Endothelial cell of umbilical vein (primary cell): ENCODE measurements at regions not wholly inside any gene's neighbourhood (a gene's known extent, or its start where the extent isn't known, plus 50 kb on each side); places are given as distances from the start of the nearest gene placed in this dataset.
"Not testable (repeated sequence)": the region's sequence is repeated elsewhere in the genome, so short reads cannot be mapped to it uniquely, and the experiment has no call there.

Experiments
- BruUV-seq: library from RNA; stranded (reverse); fragments of 400-500 nt; replicated peaks from 2 replicates; lab custom pipeline; 2021; lab: Mats Ljungman, UMichigan
- CTCF ChIA-PET: fragments of 300-600, 350-600 bp; sonication (Branson Sonifier 250); formaldehyde crosslinking; loops from one replicate; lab custom pipeline; 2021; ENCODE audit warnings: antibody characterized with exemption, inconsistent platforms; lab: Charles Lee
- POLR2A ChIA-PET: fragments of 300-600, 350-600 bp; sonication (Branson Sonifier 250); formaldehyde crosslinking; loops from one replicate; lab custom pipeline; 2021; ENCODE audit warnings: antibody characterized with exemption, inconsistent platforms; lab: Charles Lee
- DNase-seq: peaks from one replicate; pipeline ENCODE4 v3.0.0-alpha.2; 2011; ENCODE audit warnings: low read depth, low spot score
- FAIRE-seq: peaks from 2 replicates; lab custom pipeline; 2011; peaks lifted over from hg19 to GRCh38; lab: Jason Lieb, UNC
- H2AFZ ChIP-seq: 2 replicates; pipeline ENCODE4 v1.6.0; 2012; ENCODE audit warnings: low read depth, low read length, control low read depth, inconsistent platforms
- H3K27ac ChIP-seq: 2 replicates; pipeline ENCODE4 v1.5.1; 2011; ENCODE audit warnings: low read depth, mild to moderate bottlenecking, control low read depth, low read length, moderate library complexity; ENCODE audit not compliant: insufficient read depth
- H3K27me3 ChIP-seq, 2 experiments: 2 replicates each; pipeline versions ENCODE4 v1.6.0 to v1.6.1; 2011; ENCODE audit warnings: low read length in 2 of 2, mixed read lengths in 1 of 2; ENCODE audit not compliant: control insufficient read depth in 2 of 2, insufficient read depth in 2 of 2
- H3K36me3 ChIP-seq, 2 experiments: 2 replicates in 1 of 2; 3 replicates in 1 of 2; pipeline ENCODE4 v1.5.1; 2011; ENCODE audit warnings: low read length in 2 of 2, mild to moderate bottlenecking in 1 of 2, moderate library complexity in 1 of 2; ENCODE audit not compliant: control insufficient read depth in 2 of 2, insufficient read depth in 2 of 2; ENCODE audit errors: extremely low read depth in 1 of 2
- H3K4me1 ChIP-seq: 3 replicates; pipeline ENCODE4 v1.5.1; 2011; ENCODE audit warnings: mild to moderate bottlenecking, low read length; ENCODE audit not compliant: control insufficient read depth, insufficient read depth; ENCODE audit errors: extremely low read depth
- H3K4me2 ChIP-seq: 2 replicates; pipeline ENCODE4 v1.6.1; 2011; ENCODE audit warnings: low read length, control low read depth, mixed read lengths; ENCODE audit not compliant: insufficient read depth
- H3K4me3 ChIP-seq, 3 experiments: fragments of 200-600 bp in 1 of 3; sonication (generic), shearing (Covaris generic) in 1 of 3; replicated peaks in 1 of 3; 2 replicates each; pipeline ENCODE4 v1.5.1; 2011 to 2016; ENCODE audit warnings: control low read depth in 3 of 3, low read length in 3 of 3, mild to moderate bottlenecking in 2 of 3, inconsistent platforms in 1 of 3, low read depth in 1 of 3, moderate library complexity in 1 of 3; ENCODE audit not compliant: insufficient read depth in 1 of 3
- H3K79me2 ChIP-seq: 2 replicates; pipeline ENCODE4 v1.6.0; 2012; ENCODE audit warnings: low read length, inconsistent platforms; ENCODE audit not compliant: control insufficient read depth, insufficient read depth
- H3K9ac ChIP-seq: replicated peaks from 2 replicates; pipeline ENCODE3; 2011; ENCODE audit warnings: low read length, control low read depth; ENCODE audit not compliant: insufficient read depth; ENCODE audit errors: extremely low read depth
- H3K9me1 ChIP-seq: replicated peaks from 3 replicates; pipeline ENCODE4 v1.6.0; 2011; ENCODE audit warnings: mild to moderate bottlenecking, low read length; ENCODE audit not compliant: control insufficient read depth, insufficient read depth; ENCODE audit errors: extremely low read depth
- H3K9me3 ChIP-seq: replicated peaks from 2 replicates; pipeline ENCODE4 v1.5.1; 2012; ENCODE audit warnings: low read length, inconsistent platforms; ENCODE audit not compliant: control insufficient read depth, insufficient read depth
- H4K20me1 ChIP-seq: replicated peaks from 2 replicates; pipeline ENCODE3; 2011; ENCODE audit warnings: mild to moderate bottlenecking, low read length; ENCODE audit not compliant: control insufficient read depth, insufficient read depth; ENCODE audit errors: extremely low read depth
- GATA2 ChIP-seq: IDR thresholded peaks from 2 replicates; pipeline ENCODE4 v1.7.0; 2011; ENCODE audit warnings: low read depth, mild to moderate bottlenecking, moderate library complexity, mixed read lengths, low read length; ENCODE audit not compliant: insufficient read length, insufficient read depth
- JUN ChIP-seq: IDR thresholded peaks from 2 replicates; pipeline ENCODE4 v1.6.1; 2011; ENCODE audit warnings: borderline replicate concordance, low read depth; ENCODE audit not compliant: insufficient read length, insufficient read depth
- MYC ChIP-seq: IDR thresholded peaks from one replicate; pipeline ENCODE4 v1.6.1; 2011; ENCODE audit warnings: mild to moderate bottlenecking, low read depth, low read length
- POLR2AphosphoS5 ChIP-seq: IDR thresholded peaks from 2 replicates; pipeline ENCODE4 v1.6.1; 2012; ENCODE audit warnings: low read depth, mild to moderate bottlenecking, control low read depth, low read length, moderate library complexity; ENCODE audit not compliant: insufficient read depth
- dilution Hi-C: fragments of 300-500 bp; cut with MboI; formaldehyde crosslinking; loops from one replicate; pipeline ENCODE4 v1.15.0; 2019; ENCODE audit warnings: low sequenced_read_pairs; ENCODE audit not compliant: extremely low pct_ligation_motif_present
- intact Hi-C: fragments of 100-400 bp; cut with micrococcal nuclease; formaldehyde crosslinking; loops from one replicate; pipeline ENCODE4 v1.10.0; 2022
- TF ChIP-seq, protein P1 (sequence below), 2 donors: IDR thresholded peaks; 1 replicate in 1 of 2; 2 replicates in 1 of 2; pipeline ENCODE4 v1.5.1; 2011; ENCODE audit warnings: low read length in 2 of 2, mild to moderate bottlenecking in 2 of 2, moderate library complexity in 2 of 2, control low read depth in 1 of 2, inconsistent platforms in 1 of 2, low read depth in 1 of 2; ENCODE audit not compliant: insufficient read depth in 1 of 2; ENCODE audit errors: extremely low read depth in 1 of 2
- TF ChIP-seq, protein P2 (sequence below): IDR thresholded peaks from 2 replicates; pipeline ENCODE4 v1.6.1; 2011; ENCODE audit not compliant: insufficient read depth, insufficient read length

- H3K27ac ChIP-seq: no peak overlapping the region
- H4K20me1 ChIP-seq: no peaks in the 10 kb centered on the region
- no peaks in the 10 kb centered on the region for H3K9me1 ChIP-seq
- H3K4me2 ChIP-seq: no peak overlapping the region
- no TSS peak for BruUV-seq
- no peak overlapping the region for H2AFZ ChIP-seq
- H3K9me3 ChIP-seq: no peaks in the 10 kb centered on the region
- ChIA-PET CTCF (no interaction called here), POLR2A (no interaction called here)
- no peaks in the 10 kb centered on the region for H3K36me3 ChIP-seq
- no peak overlapping the region for H3K4me3 ChIP-seq
- no peak for FAIRE-seq
- H3K9ac ChIP-seq: no peak overlapping the region
- DNase-seq: no peak
- no peaks in the 10 kb centered on the region for H3K27me3 ChIP-seq
- dilution Hi-C loops: no loop called here
- intact Hi-C loops: no loop called here
- H3K4me1 ChIP-seq: no peaks in the 10 kb centered on the region
- no peak for TF ChIP-seq POLR2AphosphoS5
- TF ChIP-seq, protein P1, sequence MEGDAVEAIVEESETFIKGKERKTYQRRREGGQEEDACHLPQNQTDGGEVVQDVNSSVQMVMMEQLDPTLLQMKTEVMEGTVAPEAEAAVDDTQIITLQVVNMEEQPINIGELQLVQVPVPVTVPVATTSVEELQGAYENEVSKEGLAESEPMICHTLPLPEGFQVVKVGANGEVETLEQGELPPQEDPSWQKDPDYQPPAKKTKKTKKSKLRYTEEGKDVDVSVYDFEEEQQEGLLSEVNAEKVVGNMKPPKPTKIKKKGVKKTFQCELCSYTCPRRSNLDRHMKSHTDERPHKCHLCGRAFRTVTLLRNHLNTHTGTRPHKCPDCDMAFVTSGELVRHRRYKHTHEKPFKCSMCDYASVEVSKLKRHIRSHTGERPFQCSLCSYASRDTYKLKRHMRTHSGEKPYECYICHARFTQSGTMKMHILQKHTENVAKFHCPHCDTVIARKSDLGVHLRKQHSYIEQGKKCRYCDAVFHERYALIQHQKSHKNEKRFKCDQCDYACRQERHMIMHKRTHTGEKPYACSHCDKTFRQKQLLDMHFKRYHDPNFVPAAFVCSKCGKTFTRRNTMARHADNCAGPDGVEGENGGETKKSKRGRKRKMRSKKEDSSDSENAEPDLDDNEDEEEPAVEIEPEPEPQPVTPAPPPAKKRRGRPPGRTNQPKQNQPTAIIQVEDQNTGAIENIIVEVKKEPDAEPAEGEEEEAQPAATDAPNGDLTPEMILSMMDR (IDR thresholded peaks at IDR 0.05; ENCODE audit: extremely low read depth in 1 of 2, insufficient read depth in 1 of 2, low read depth in 1 of 2, low read length in 2 of 2): no peak
- no peak for TF ChIP-seq GATA2
- no peaks in the 10 kb centered on the region for H3K79me2 ChIP-seq
Measured at GRCh38 chr2:134035605-134036370, 218.1 kb upstream of the MGAT5 start.

DNA sequence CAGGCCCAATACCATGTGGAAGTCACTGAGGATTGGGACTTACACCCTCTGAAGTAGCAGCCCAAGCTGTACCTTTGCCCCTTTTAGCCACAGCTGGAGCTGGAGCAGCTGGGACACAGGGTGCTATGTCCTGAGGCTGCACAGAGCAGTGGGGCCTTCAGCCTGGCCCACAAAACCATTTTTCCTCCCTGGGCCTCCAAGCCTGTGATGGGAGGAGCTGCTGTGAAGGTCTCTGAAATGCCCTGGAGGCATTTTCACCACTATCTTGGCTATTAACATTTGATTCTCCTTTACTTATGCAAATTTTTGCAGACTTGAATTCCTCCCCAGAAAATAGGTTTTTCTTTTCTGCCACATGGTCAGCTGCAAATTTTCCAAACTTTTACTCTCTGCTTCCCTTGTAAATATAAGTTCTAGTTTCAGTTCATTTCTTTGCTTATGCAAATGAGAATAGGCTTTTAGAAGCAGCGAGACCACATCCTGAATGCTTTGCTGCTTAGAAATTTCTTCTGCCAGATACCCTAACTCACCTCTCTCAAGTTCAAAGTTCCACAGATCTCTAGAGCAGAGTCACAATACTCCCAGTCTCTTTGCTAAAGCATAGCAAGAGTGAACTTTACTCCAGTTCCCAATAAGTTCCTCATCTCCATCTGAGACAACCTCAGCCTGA lies 213.8 kb upstream of the MGAT5 start:
- H3K36me3 ChIP-seq: no peaks in the 10 kb centered on the region
- H4K20me1 ChIP-seq: no peaks in the 10 kb centered on the region
- intact Hi-C loops (no loop called here), dilution Hi-C loops (no loop called here)
- no peaks in the 10 kb centered on the region for H3K79me2 ChIP-seq
- no peaks in the 10 kb centered on the region for H3K4me1 ChIP-seq
- no peak for FAIRE-seq
- H2AFZ ChIP-seq: no peak overlapping the region
- TF ChIP-seq POLR2AphosphoS5: no peak
- TF ChIP-seq MYC: no peak
- TF ChIP-seq, protein P2, sequence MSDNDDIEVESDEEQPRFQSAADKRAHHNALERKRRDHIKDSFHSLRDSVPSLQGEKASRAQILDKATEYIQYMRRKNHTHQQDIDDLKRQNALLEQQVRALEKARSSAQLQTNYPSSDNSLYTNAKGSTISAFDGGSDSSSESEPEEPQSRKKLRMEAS: no peak
- no peak for TF ChIP-seq JUN
- H3K9me3 ChIP-seq: no peaks in the 10 kb centered on the region
- POLR2A ChIA-PET: no interaction called here
- H3K4me2 ChIP-seq: no peak overlapping the region
- no TSS peak for BruUV-seq
- CTCF ChIA-PET: no interaction called here
- H3K4me3 ChIP-seq: no peak overlapping the region
- no peak for DNase-seq
- no peaks in the 10 kb centered on the region for H3K9me1 ChIP-seq
- H3K27me3 ChIP-seq: no peaks in the 10 kb centered on the region
- no peak overlapping the region for H3K9ac ChIP-seq
- no peak overlapping the region for H3K27ac ChIP-seq

GRCh38 chr2:134040626-134041172 lies 213.2 kb upstream of the MGAT5 start:
- H3K9me1 ChIP-seq, H3K79me2 ChIP-seq, H3K27ac ChIP-seq, H3K4me1 ChIP-seq, DNase-seq, H3K27me3 ChIP-seq, dilution Hi-C loops, H3K36me3 ChIP-seq, H2AFZ ChIP-seq, intact Hi-C loops, H3K4me3 ChIP-seq, H4K20me1 ChIP-seq, POLR2A ChIA-PET, H3K9ac ChIP-seq, CTCF ChIA-PET, BruUV-seq, H3K4me2 ChIP-seq, H3K9me3 ChIP-seq, FAIRE-seq: not testable (repeated sequence)
